NCI-H2171 treated with DMSO at 0.1 percent for 48 hours (cell line): ENCODE measurements at regions not wholly inside any gene's neighbourhood (a gene's known extent, or its start where the extent isn't known, plus 50 kb on each side); places are given as distances from the start of the nearest gene placed in this dataset.
A peak's percentile ranks its signal among the peaks of the same experiment; 100 is the strongest.

Source experiments
- DNase-seq: peaks from one replicate; lab custom pipeline; 2025; lab: John Stamatoyannopoulos, UW

DNA sequence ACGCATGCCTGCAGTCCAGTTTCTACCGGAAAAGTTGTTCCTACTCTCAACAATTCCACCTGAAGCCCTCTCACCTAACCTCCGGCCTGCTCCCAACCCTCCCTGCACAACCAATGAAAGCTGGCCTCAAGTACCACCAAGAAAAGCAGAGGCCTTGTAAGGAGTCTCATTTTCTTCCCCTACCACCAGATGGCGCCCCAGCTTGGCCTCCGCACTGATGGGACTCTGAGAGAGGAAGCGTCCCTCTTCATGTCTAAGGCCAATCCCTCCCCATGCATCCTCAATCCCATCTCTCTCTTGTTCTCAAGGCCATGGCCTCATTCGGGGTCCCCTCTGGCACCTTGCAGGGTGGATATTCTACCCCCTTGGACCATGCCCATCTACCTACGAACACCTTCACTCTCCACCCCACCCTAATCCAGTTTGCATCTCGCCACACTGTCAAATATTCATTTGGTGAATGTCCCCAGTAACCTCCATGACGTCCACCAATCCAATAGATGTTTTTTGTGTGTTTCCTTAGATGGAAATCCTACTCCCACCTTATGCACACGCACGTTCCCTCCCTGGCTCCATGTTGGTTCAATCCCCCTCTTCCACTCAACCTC is 412.8 kb downstream of the ZNF536 start:
- peak; percentile 24 for DNase-seq

DNA sequence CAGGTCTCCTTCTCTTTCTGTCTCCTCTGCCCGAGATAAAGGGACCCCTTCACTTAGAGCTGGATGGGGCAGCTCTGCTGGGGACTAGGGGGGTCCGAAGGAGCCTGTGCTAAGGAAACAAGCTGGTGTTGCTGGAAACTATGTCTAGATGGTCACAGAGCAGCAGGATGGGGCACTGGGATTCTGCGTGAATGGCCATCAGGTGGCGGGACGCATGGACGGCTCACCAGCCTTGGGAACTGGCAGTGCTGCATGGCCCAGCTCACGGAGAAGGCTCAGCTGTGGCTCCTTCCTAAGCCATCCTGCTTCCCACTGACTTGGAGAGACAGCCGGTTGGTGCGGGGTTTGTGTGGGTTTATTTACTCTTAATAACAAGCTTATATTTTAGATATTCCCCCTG is 411.8 kb downstream of the ZNF536 start:
- DNase-seq: no peak

DNA sequence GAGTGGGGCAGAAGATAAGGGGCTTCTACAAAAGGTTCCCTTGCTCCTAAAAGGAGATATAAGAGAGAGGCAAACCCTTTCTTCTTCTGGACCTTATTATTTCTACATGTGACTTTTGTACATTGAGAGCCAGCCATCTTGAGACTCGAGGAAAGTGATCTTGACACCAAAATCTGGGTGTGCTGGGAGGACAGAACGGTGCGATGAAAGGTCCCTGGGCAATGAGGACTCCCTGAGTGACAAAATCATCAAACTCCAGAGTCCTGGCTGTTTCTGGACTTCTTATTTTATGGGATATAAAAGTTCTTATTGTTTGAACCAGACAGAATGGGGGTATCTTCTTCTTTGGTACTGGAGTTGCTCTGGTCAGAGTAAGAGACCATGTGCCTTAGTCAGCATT is 411.0 kb downstream of the ZNF536 start:
- no peak for DNase-seq

DNA sequence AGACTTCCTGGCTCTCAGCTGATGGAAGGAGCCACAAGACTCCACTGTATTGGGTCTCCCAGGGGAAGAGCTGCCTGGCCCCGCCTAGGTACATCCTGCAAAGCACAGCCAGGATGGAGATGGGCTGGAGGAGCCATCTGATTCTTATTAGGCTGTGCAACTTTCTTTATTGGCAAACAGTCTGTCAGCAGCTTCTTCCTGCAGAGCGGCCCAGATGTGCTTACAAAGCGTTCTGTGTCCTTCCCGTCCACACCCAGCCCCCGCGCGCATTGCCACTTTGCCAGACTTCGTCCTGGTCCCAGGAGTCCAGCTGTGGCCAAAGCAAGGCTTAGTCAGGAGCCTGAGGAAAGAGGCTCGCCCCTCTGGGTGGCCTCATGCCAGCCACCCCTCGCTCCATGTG is 409.3 kb downstream of the ZNF536 start:
- DNase-seq: no peak

DNA sequence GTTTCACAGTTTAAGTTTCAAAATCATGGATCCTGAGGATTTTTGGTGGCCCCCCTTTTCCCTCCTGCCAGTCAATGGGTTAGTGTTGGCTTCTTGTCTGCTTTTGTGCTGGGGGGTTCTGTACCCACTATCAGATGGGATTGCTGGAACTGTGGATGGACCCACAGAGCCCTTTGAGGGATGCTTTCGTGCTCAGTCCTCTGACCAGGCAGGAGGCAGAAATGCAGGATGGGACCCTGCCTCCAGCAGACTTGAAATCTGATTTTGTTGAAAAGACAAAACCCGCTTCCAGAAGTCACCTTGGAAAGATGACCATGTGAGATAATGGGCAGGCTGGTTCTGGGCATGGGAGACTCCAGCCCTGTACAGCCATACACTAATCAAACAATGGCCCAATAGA is 408.9 kb downstream of the ZNF536 start:
- no peak for DNase-seq

DNA sequence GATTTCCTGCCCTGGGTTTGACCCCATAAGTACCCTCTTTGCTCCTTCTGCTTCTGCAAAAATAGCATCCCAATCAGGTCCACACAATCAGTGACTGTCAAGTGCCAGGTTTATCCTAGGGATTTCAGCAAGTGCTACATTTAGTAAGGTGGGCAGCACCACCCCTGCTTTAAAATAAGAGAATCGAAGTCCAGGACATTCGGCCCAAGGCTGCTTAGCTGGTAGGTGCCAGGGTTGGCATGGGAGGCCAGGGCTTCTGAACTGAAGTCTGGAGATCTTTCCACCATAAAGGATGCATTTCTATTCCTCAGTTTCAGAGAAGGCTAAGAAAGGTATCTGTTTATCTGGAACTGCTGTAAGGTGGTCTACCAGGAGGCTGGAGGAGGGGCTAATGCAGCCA is 408.3 kb downstream of the ZNF536 start:
- DNase-seq: no peak

DNA sequence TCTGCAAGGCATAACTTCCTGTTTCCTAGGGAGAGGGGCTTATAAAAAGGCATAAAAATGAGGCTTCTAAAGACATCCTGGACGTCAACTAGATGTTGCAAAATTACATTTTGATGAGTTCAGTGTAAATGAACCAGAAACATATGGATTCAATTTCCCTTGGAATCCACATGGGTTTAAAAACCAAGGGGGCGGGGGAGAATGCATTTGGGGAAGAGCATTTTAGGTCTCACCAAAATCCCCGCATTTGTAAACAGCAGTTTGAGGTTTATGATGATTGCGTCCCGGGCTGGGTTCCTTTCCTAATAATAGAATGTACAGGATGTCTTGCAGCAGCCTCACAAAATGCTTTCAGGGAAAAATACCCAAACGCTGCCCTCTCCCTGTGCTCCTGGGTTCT is 407.8 kb downstream of the ZNF536 start:
- DNase-seq: no peak

DNA sequence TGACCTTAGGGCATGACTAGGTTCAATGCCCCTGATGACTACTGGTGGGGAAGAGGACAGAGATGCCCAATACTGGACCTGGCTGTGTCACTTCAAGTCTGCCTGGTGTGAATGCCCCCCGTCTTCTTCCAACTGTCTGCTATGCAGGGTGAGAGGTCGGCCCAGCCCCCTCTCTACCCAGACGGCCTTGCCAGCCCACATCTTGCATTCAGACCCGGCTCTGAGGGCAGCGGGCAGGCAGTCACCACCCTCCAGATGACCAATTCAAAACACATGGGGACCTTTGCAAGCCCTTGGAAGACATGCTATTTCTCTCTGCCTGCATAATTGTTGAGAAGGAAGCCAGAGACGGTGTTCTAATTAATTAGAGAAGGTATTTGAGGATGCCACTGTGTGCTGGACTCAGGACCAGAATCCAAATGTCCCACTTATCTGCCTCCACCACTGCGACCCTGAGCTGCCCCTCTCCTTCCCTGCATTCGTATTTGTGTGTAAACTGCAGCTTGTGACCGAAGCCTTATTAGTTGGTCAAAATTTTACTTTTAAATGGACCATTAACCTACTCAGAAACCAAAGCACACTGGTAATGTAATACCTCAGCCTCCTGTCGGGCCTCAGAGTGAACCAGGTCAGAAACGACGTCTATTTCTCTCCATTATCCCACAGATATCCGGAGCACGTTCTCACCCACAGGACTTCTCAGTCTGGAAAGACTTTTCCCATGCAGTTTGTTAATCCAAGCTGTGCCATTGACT is 407.0 kb downstream of the ZNF536 start:
- no peak for DNase-seq

DNA sequence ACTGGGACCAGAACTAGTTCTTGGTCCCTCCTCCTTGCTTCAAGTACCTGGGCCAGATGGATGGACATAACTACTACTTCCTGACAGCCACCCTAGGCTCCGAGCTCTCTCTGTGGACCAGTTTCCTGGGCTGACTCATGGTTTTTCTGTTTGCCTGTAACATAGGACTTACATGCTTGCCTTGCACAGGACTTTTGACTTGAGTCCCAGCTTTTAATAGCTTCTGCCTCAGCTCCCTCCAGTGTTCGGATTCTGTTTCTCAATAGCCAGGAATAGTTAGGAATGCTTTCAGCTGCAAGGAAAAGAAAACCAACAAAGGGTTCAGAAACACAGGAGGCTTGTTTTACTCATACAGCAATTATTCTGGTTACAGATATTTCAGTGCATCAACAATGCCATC is 405.9 kb downstream of the ZNF536 start:
- DNase-seq: no peak

DNA sequence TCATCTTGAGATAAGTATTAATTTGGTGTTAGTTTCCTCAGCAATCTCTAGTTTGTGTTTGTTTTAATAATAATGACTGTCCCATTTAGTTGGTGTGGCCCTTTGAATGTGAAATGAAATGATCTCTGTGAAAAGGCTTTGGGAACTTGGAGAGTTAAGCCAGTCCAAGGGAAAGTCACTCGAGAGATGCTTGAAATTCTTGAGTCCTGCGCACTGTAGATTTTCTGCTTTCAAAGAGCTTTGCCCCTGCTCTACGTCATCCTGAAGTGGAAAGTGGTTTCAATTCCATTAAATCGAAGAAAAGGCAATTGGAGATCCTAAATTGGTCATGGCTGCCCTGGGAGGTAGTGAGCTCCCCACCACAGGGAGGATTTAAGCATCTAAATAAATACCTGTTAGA is 403.8 kb downstream of the ZNF536 start:
- no peak for DNase-seq

DNA sequence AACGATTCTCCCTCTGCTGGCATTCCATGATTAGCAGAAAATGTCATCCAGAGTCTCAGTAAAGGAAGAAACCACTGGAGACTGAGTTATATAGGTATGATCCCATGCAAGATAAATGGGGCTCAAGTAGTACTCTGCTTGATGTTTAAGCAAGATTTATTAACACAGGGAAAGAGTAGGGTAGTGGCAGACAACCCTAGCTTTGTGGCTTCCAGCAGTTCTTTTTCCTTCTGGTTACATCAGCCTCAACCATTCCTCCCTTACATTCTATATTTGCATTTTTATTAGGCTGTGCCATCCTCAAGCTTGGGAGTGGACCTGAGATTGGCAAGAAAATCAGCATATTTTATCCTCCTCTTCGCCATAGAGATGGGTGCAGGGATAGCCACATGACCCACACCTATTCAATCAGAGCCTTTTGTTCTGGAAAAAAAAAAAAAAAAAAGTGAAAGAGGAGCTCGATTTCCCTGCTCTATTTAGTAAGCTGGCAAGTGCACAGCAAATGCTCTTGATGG is 402.1 kb downstream of the ZNF536 start:
- DNase-seq: no peak

DNA sequence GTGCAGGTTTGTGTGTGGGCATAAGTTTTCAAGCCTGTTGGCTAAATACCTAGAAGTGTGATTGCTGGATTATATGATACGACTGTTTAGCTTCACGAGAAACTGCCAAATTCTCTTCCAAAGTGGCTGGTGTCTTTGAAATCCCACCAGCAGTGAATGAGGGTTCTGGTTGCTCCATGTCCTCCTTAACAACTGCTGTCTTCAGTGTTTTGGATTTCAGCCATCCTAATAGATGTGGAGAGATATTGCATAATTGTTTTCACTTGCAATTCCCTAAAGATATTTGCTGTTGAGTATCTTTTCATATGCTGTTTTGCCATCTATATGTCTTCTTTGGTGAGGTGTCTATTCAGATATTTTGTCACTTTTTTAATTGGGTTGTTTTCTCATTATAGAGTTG is 390.5 kb downstream of the ZNF536 start:
- DNase-seq: no peak

DNA sequence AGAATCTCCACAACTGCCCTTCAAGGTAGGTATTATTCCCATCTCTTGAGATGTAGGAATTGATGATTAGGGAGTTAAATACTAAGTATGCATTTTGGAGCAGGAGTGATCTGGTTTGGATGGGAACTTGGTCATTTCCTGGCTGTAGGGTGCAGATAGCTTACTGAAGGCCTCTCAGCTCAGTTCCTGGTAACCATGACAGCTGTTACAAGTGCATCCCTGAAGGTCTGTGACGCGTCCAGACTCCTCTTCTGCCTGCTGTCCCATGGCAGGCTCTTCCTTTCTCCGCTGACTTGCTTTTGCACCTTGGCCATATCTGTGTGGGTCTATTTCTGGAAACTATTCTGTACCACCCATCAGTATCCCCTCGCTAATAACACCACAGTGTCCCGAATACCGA is 387.8 kb downstream of the ZNF536 start:
- DNase-seq: no peak

DNA sequence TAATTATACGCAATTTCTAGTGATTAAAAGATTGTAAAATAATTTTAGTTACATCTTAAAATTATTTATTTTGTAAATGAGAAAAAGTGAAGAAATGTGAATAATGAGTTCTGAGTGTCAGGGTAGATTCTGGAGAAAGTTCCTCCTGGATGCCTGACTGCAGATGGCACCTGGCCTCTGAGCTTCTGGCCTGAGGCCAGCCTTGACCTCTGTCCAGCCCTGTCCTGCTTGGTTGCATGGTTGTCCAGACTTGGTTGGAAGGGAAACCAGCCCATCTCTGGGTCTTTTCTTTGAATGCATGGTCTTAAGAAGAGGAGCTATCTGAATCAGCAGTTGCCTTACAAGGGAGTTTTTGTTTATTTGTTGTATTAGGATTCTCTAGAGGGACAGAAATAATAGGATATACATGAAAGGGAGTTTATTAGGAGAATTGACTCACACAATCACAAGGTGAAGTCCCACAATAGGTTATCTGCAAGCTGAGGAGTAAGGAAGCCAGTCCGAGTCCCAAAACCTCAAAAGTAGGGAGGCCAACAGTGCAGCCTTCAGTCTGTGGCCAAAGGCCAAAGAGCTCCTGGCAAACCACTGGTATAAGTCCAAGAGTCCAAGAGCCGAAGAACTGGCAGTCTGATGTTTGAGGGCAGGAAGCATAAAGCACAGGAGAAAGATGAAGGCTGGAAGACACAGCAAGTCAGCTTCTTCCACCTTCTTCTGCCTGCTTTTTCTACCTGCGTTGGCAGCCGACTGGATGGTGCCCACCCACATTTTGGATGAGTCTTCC is 385.8 kb downstream of the ZNF536 start:
- DNase-seq: no peak

DNA sequence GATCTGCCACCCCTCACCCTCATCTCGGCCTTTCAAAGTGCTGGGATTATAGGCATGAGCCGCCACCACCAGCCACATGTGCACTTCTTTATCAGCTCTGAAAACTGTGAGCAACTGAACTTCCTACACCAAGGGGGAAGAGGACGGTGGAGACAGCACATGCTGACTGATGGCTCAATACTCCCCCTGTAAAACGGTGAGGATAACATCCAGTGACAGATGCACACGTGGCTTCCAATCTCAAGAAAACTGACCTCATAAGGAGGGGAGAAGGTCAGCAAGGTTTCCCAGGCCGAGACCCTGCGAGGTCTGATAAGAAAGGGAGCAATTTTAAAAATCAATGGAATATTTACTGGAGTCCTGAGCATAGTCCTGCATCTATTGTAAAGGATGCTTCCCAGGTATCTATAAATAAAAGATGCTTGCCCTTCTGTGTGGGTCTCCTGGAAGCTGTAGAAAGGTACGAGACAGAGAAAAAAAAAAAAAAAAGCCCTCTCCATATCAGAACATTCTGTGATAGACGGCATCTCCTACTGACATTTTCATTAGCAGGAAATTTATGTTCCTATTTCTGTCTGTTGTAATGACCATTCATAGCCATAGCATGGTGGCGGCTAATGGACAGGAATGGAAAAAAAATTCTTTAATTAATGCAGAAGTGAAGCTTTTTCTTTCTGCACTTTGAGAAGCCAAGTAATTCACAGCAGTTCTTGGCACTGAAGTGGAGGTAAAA is 385.1 kb downstream of the ZNF536 start:
- DNase-seq: no peak

DNA sequence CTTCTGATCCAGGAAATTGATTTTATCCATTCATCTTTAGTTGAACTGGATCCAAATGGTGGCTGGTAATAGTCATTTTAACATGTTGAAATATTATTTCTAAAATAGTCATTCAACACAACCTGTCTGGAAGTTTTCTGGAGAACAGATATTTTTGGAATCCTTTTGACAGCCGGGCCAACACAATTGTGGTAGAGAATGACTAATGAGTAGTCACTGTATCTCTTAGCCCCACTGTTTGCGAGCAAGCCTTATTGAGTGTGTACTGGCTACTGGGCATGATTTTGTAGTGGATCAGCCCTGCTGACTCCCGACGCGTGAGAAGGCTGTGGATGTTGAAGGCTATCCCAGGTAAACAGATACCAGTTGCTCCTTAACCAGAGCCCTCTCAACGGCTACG is 383.4 kb downstream of the ZNF536 start:
- DNase-seq: no peak

DNA sequence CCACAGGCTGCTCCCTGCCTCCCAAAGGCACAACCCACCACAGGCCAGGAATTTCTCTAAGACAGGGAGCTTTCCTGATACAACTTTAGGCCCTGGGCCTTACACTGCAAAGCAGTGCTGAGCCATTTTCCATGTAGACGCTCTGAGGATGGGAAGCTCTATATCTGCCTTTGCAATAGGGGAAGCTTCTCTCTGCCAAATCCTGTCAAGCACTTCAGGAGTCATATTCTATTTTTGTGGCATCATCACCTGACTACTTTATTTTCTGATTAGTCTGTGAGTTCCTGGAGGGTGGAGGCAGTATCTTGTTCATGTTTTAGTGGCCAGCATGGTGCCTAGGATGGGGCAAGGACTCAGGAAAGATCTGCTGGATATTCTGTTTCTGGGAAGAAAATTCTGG is 382.0 kb downstream of the ZNF536 start:
- DNase-seq: no peak

DNA sequence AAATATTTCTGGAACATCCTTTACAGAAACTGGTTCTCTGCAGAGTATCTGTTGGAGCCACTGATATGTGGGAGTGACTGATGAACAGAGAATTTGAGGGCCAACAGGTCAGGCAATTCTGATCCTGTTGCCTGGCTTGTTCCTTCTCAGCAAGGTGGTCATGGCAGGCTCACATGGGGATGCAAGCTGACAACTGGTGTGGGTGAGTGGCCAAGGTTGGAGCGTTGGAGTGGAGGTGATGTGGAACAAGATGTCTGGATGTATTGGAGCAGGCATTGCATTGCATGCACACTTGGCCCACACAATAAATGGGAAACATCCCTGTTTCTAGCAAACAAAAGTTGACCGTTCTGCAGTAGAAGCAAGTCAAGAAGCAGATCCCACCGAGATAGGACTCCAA is 380.7 kb downstream of the ZNF536 start:
- no peak for DNase-seq

DNA sequence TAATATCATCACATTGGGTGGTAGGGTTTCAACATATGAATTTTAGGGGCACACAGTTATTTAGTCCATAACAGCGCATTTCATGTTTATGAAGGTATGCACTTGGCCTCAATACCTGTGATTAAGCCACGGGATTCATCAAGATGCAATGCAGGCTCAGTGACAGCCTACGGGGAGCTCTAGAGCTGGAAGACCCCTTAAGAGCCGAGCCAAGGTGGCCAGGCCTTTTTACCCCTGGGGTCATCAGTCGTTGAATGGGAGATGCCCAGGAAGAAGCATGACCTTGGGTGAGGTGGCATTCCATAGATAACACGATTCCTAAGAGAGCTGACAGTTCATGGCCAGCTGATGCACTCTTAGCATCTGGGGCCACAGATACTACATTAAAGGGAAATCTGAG is 380.0 kb downstream of the ZNF536 start:
- no peak for DNase-seq

DNA sequence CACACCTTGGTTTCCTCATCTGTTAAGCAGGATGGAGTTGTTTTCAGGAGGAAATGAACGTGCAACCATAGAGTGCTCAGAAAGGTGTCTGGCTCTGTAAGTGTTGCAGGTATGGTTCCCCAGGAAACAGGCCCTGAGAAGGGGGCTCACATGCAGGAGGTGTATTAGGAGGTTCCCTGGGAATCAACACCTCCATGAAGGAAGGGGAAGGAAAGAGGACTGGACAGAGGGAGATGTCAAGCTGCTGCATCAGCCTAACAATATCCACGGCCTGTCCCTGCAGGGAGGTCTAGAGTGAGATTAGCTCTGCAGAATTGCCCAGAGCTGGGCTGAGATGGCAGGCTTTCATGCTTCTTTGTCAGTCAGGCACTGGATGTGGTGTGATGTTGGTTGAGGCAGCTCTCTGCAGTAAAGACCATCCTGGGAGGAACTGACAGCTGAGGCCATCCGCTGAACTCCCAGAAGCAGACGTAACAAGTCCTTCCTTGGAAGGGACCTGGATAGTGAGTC is 373.3 kb downstream of the ZNF536 start:
- no peak for DNase-seq

DNA sequence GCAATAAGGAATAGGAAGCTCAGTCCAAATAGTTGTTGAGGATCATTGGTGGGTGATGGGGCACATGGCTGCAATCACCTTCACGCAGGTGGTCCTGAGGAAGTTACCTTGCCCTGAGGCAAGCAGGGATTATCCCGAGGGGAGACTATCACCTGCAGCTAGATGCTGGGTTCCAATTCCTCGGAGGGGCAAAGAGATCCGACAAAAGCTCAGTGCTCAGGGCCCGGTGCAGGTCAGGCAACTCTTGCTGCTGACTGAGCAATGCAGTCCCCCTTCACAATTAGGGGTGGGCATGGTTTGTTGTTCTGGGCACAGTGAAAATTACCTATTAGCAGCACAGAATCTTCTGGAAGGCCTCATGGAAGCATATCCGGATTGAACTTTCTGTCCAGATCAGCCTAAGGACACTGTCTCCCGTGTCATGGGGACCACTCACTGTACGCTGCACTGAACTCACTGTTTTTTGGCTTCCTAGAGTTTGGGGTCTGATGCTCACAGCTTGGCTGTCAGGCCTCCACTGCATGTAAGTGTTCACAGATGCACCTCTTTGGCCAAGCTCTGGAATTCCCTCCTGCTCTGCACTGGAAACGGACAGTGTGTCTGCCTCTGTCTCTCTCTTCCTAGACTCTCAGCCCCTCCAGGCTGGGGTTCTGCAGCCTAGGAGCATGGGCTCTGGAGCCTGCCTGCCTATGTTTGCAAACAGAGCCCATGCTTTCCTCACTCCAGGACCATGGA is 372.7 kb downstream of the ZNF536 start:
- no peak for DNase-seq
